ENCODE measurements at regions not wholly inside any gene's neighbourhood (a gene's known extent, or its start where the extent isn't known, plus 50 kb on each side); places are given as distances from the start of the nearest gene placed in this dataset.

GRCh38 chr17:15019158-15019557 is 246.0 kb downstream of the PMP22 start:
- no peak for TF ChIP-seq KAT7 (CRISPR knock-in tag; IDR thresholded peaks at IDR 0.05; ENCODE audit: borderline replicate concordance)
- TF ChIP-seq, protein P1, sequence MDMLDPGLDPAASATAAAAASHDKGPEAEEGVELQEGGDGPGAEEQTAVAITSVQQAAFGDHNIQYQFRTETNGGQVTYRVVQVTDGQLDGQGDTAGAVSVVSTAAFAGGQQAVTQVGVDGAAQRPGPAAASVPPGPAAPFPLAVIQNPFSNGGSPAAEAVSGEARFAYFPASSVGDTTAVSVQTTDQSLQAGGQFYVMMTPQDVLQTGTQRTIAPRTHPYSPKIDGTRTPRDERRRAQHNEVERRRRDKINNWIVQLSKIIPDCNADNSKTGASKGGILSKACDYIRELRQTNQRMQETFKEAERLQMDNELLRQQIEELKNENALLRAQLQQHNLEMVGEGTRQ (CRISPR knock-in tag; IDR thresholded peaks at IDR 0.05) = no peak
- no peak for TF ChIP-seq SP1 (CRISPR knock-in tag; conservative IDR thresholded peaks at IDR 0.05)
- no peak for TF ChIP-seq CTCF (IDR thresholded peaks at IDR 0.05)
- TF ChIP-seq, protein P2, sequence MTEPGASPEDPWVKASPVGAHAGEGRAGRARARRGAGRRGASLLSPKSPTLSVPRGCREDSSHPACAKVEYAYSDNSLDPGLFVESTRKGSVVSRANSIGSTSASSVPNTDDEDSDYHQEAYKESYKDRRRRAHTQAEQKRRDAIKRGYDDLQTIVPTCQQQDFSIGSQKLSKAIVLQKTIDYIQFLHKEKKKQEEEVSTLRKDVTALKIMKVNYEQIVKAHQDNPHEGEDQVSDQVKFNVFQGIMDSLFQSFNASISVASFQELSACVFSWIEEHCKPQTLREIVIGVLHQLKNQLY (CRISPR knock-in tag; IDR thresholded peaks at IDR 0.05) = no peak
- no peak for TF ChIP-seq PRDM15 (CRISPR knock-in tag; IDR thresholded peaks at IDR 0.05)
- no peak for TF ChIP-seq E2F5 (CRISPR knock-in tag; IDR thresholded peaks at IDR 0.05)
- no peak for TF ChIP-seq HMGXB4 (CRISPR knock-in tag; IDR thresholded peaks at IDR 0.05)
- TF ChIP-seq USF1 (CRISPR knock-in tag; IDR thresholded peaks at IDR 0.05) = no peak
- no peak for TF ChIP-seq ZNF121 (CRISPR knock-in tag; IDR thresholded peaks at IDR 0.05)
- no peak for TF ChIP-seq FOXK1 (CRISPR knock-in tag; IDR thresholded peaks at IDR 0.05)
- no peak for TF ChIP-seq JAZF1 (CRISPR knock-in tag; IDR thresholded peaks at IDR 0.05)

Data from WTC11 (cell line).